HG03025 (cell line): ENCODE measurements at regions not wholly inside any gene's neighbourhood (a gene's known extent, or its start where the extent isn't known, plus 50 kb on each side); places are given as distances from the start of the nearest gene placed in this dataset.
"Not testable (repeated sequence)": the region's sequence is repeated elsewhere in the genome, so short reads cannot be mapped to it uniquely, and the experiment has no call there.

Experiments
- ATAC-seq: cut with Tn5 transposase; IDR thresholded peaks from one replicate; pipeline ENCODE4 v1.9.1; 2021; ENCODE audit warnings: mild to moderate bottlenecking, moderate library complexity; ENCODE audit not compliant: unreplicated experiment, low FRiP score

- ATAC-seq, result not testable (repeated sequence)
These were observed 201.3 kb downstream of the LIPI start for GRCh38 chr21:14009238-14009981.

DNA sequence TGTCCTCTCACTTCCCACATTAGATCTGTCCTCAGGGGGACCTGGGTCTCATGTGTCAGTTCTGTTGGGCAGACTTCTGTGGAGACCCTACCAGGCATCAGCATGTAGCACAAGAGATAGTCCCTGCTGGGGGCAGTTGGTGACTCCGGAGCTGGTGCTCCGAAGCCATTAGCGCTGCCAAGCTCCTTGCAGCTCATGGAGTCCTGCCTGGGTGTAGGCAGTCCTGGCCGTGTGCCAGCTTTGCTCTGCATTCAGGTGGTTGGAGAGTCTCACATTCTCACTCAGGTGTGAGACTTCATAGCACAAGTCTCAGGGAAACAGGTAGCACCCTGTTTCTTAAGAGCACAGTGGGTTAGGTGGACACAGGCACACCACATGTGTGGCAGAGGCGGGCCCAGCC is 202.3 kb downstream of the LIPI start:
- ATAC-seq, result not testable (repeated sequence)

- not testable (repeated sequence) for ATAC-seq
These were observed 202.7 kb downstream of the LIPI start for GRCh38 chr21:14008006-14008405.

DNA sequence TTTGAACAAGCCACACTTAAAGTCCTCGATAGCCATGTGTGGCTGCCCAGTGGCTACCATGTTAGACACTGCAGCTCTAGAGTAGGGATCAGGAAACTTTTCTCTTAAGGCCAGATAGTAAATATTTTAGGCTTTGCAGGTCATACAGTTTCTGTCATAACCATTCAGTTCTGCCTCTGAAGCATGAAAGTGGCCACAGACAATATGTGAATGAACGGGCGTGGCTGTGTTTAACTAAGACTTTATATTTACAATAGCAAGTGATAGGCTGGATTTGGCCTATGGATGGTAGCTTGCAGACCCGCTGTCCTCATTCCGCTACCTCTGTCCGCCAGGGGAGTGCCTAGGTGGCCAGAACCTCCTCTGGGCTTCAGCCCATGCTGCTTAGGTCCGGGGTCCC is 204.6 kb downstream of the LIPI start:
- ATAC-seq, result not testable (repeated sequence)

- not testable (repeated sequence) for ATAC-seq
These were observed 223.5 kb downstream of the LIPI start for GRCh38 chr21:13986996-13987958.

GRCh38 chr21:13985865-13986863 is 224.6 kb downstream of the LIPI start:
- not testable (repeated sequence) for ATAC-seq

DNA sequence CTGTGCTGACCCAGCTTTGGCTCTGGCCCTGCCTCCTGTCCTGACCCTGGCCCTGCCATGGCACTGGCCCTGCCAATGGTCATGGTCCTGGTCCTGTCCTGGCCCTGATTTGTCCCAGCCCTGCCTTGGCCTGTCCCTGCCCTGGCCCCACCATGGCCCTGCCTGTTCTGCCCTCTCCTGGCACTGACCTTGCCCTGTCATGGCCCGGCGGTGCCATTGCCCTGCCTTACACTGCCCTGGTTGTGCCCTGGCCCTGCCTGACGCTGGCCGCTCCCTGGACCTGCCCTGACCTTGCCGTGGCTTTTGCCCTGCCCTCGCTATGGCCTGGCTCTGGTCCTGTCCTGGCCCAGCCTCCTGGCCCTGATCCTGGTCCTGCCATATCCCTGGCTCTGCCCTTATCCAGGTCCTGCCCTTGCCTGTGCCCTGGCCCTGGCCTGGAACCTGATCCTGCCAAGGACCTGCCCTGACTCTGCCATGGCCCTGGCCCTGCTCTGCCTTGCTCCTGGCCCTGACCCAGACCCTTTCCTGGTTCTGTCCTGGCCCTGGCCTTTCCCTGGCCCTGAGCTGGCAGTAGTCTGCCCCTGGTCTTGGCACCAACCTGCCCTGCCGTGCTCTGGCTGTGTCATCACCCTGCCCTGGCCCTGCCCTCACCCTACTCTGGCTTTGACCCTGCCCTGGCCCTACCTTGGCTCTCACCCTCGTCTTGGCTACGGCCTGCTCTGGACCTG is 225.5 kb downstream of the LIPI start:
- ATAC-seq, result not testable (repeated sequence)

DNA sequence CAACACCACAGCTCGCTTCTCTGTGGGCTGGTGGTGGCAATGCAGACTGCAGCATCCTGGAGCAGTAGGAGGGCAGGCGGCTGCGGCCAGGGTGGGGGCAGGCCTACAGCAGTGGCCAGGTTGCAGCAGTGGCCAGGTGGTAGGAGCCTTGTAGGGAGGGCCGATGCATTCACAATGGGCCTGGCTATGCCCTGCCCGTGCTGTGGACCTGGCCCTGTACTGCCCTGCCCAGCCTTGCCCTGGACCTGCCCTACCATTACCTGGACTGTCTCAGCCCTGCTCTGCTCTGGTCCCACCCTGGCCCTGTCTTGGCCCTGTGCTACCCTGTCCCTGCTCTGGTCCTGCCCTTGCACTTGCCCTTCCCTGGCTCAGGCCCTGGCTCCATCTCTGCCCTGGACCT is 226.0 kb downstream of the LIPI start:
- not testable (repeated sequence) for ATAC-seq

GRCh38 chr21:13981176-13982087 is 229.3 kb downstream of the LIPI start:
- not testable (repeated sequence) for ATAC-seq

GRCh38 chr21:13980115-13980662 is 230.6 kb downstream of the LIPI start:
- peak; percentile 96 for ATAC-seq

DNA sequence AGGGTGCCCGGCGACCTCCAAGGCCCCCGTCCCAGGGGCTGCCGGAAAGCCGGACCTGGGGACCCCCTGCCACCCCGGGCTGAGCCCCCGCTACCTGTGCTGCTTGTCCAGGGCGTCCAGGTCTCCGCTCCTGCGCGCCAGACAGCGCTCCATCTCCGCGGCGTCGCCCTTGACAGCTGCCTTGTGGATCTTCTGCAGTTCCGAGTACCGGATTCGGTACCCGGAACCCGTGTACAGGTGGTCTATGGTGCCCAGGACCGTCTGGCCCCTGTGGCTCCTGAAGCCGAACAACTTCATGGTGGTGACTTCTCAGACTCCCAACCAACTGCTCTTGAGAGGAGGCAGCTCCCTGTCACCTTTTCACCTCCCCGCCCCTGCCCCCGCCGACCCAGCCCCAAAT is 231.1 kb downstream of the LIPI start:
- ATAC-seq, result peak; percentile 25

- ATAC-seq, result not testable (repeated sequence)
These were observed 236.2 kb downstream of the LIPI start for GRCh38 chr21:13974582-13974981.

DNA sequence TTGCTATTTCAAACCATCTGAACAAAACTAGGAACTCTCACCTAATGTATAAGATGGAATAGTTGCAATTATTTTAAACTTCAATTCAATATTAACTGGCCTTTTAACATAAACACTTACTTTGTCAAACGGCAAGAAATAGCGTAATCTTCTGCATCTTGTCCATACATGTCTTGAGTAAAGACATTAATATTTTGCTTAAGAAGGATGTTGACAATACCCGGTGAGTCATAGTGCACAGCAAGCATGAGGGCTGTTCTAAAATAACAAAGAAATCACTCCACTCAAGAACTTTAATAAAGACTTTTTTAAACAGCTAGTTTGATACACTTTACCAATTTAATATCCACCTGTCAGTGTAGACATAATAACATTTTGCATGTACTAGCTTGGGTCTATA is 240.9 kb downstream of the LIPI start:
- not testable (repeated sequence) for ATAC-seq

DNA sequence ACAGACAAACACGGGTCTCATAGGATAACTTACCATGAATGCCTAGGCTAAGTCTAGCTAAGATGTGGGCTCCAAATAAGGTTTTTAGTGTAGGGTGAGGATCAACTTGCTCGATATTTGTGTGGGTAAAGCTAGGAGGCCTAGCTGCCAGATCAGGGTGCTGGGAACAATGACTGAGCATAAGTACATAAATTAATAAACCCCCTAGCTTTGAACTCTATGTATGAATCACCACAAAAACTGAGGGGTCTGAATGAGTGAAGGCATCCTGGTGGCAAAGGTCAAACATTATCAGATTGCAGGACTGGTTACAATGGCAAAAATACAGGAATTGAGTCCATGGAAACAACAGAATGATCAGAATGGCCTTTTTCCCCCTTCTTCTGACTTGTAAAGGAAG is 241.8 kb downstream of the LIPI start:
- ATAC-seq, result not testable (repeated sequence)

- ATAC-seq, result not testable (repeated sequence)
These were observed 247.5 kb downstream of the LIPI start for GRCh38 chr21:13963259-13963658.

GRCh38 chr21:13937236-13937635 is 273.5 kb downstream of the LIPI start:
- ATAC-seq, result no peak

- not testable (repeated sequence) for ATAC-seq
These were observed 274.5 kb downstream of the LIPI start for GRCh38 chr21:13936033-13936937.
